Stimulated activated CD4-positive, alpha-beta T cell treated with anti-CD3 and anti-CD28 coated beads, Interleukin-4, amount 100 ng/mL, for 4 hours (primary cell): ENCODE measurements at regions not wholly inside any gene's neighbourhood (a gene's known extent, or its start where the extent isn't known, plus 50 kb on each side); places are given as distances from the start of the nearest gene placed in this dataset.

Experiments
- DNase-seq, 2 experiments: peaks; one replicate each; pipeline ENCODE4 v3.0.0-alpha.2; 2020

DNA sequence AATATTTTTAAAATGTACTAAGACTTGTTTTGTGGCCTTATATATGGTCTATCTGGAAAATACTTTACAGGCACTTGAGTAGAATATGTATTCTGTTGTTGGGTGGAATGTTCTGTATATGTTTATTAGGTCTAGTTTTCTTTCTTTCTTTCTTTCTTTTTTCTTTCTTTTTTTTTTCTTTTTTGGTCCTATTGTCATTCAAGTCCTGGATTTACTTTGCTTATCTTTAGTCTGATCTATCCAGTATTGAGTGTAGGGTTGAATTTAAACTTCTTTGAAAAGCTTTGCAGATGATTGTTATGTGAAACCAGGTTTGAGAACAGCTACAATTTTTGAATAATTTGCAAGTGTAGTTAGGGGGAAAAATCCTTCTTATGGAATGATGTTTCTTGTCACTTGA lies 67.1 kb upstream of the GRIK2 start:
- no peak for DNase-seq

GRCh38 chr6:101341926-101342325 lies 51.6 kb upstream of the GRIK2 start:
- DNase-seq = no peak
